Lower leg skin (tissue), 3 donors: ENCODE measurements at regions not wholly inside any gene's neighbourhood (a gene's known extent, or its start where the extent isn't known, plus 50 kb on each side); places are given as distances from the start of the nearest gene placed in this dataset.

Experiments
- CTCF ChIP-seq, 3 donors: fragments of 450-650 bp; IDR thresholded peaks; one replicate each; pipeline ENCODE4 v1.5.1; 2016; ENCODE audit warnings: antibody characterized with exemption in 3 of 3, mild to moderate bottlenecking in 3 of 3, moderate library complexity in 2 of 3
- POLR2A ChIP-seq, 2 donors: fragments of 450-650 bp; IDR thresholded peaks; one replicate each; pipeline ENCODE4 v1.6.1; 2016 to 2017; ENCODE audit warnings: antibody characterized with exemption in 2 of 2, mild to moderate bottlenecking in 1 of 2, moderate library complexity in 1 of 2

- TF ChIP-seq CTCF (IDR thresholded peaks at IDR 0.05): no peak
- TF ChIP-seq POLR2A (IDR thresholded peaks at IDR 0.05): no peak
Observed at GRCh38 chr4:130542953-130543352, 1447.0 kb downstream of the C4orf33 start.
